Stimulated activated CD4-positive, alpha-beta T cell treated with anti-CD3 and anti-CD28 coated beads, Interleukin-2, amount 100 ng/mL, for 4 hours (primary cell): ENCODE measurements at regions not wholly inside any gene's neighbourhood (a gene's known extent, or its start where the extent isn't known, plus 50 kb on each side); places are given as distances from the start of the nearest gene placed in this dataset.
"Not testable (repeated sequence)": the region's sequence is repeated elsewhere in the genome, so short reads cannot be mapped to it uniquely, and the experiment has no call there.

Experiments
- DNase-seq: peaks from one replicate; pipeline ENCODE4 v3.0.0-alpha.2; 2020; ENCODE audit warnings: low read depth

GRCh38 chr20:57971583-57971982, 256.9 kb downstream of the ANKRD60 start:
- DNase-seq, result not testable (repeated sequence)

- no peak for DNase-seq
These were observed 257.6 kb downstream of the ANKRD60 start for GRCh38 chr20:57970856-57971255.

GRCh38 chr20:57970116-57970515, 258.3 kb downstream of the ANKRD60 start:
- DNase-seq, result no peak

- no peak for DNase-seq
These were observed 258.3 kb upstream of the PMEPA1 start for GRCh38 chr20:57968120-57968519.

- no peak for DNase-seq
These were observed 257.5 kb upstream of the PMEPA1 start for GRCh38 chr20:57967364-57967763.

GRCh38 chr20:57966620-57967019, 256.8 kb upstream of the PMEPA1 start:
- no peak for DNase-seq

GRCh38 chr20:57965441-57965840, 255.6 kb upstream of the PMEPA1 start:
- DNase-seq, result no peak

- no peak for DNase-seq
These were observed 254.4 kb upstream of the PMEPA1 start for GRCh38 chr20:57964011-57964862.

GRCh38 chr20:57960803-57961575, 251.2 kb upstream of the PMEPA1 start:
- DNase-seq, result no peak

- no peak for DNase-seq
These were observed 249.8 kb upstream of the PMEPA1 start for GRCh38 chr20:57959589-57959988.

GRCh38 chr20:57959018-57959417, 249.2 kb upstream of the PMEPA1 start:
- DNase-seq, result no peak

- DNase-seq, result no peak
These were observed 248.2 kb upstream of the PMEPA1 start for GRCh38 chr20:57958050-57958420.

- no peak for DNase-seq
These were observed 247.7 kb upstream of the PMEPA1 start for GRCh38 chr20:57957411-57958049.

GRCh38 chr20:57953638-57954037, 243.8 kb upstream of the PMEPA1 start:
- no peak for DNase-seq

- DNase-seq, result no peak
These were observed 242.3 kb upstream of the PMEPA1 start for GRCh38 chr20:57952136-57952535.

GRCh38 chr20:57951549-57951948, 241.7 kb upstream of the PMEPA1 start:
- no peak for DNase-seq

- no peak for DNase-seq
These were observed 241.1 kb upstream of the PMEPA1 start for GRCh38 chr20:57950764-57951485.

- DNase-seq, result no peak
These were observed 238.6 kb upstream of the PMEPA1 start for GRCh38 chr20:57948180-57948955.

GRCh38 chr20:57947421-57948179, 237.8 kb upstream of the PMEPA1 start:
- no peak for DNase-seq

- no peak for DNase-seq
These were observed 236.9 kb upstream of the PMEPA1 start for GRCh38 chr20:57946559-57947315.
